Panc1 (cell line): ENCODE measurements at regions not wholly inside any gene's neighbourhood (a gene's known extent, or its start where the extent isn't known, plus 50 kb on each side); places are given as distances from the start of the nearest gene placed in this dataset.
"Not testable (repeated sequence)": the region's sequence is repeated elsewhere in the genome, so short reads cannot be mapped to it uniquely, and the experiment has no call there.

Source experiments
- ATAC-seq: fragments of 200-7000 bp; cut with Tn5 transposase; 2 replicates; pipeline ENCODE4 v1.9.1; 2020; ENCODE audit warnings: mild to moderate bottlenecking, moderate library complexity
- BruUV-seq: library from RNA; stranded (reverse); fragments of 400-500 nt; replicated peaks from 2 replicates; lab custom pipeline; 2021; lab: Mats Ljungman, UMichigan
- CTCF ChIA-PET: fragments of 300-600 bp; sonication (Branson Sonifier 250); formaldehyde crosslinking; loops from one replicate; lab custom pipeline; 2022; ENCODE audit warnings: antibody characterized with exemption; lab: Charles Lee
- POLR2A ChIA-PET: fragments of 300-600 bp; sonication (Branson Sonifier 250); formaldehyde crosslinking; loops from one replicate; lab custom pipeline; 2022; ENCODE audit warnings: antibody characterized with exemption; lab: Charles Lee
- DNase-seq: peaks from one replicate; pipeline ENCODE4 v3.0.0-alpha.2; 2010; ENCODE audit warnings: low read depth, low spot score
- H3K27ac ChIP-seq: 2 replicates; pipeline ENCODE4 v1.5.1; 2011; ENCODE audit warnings: mild to moderate bottlenecking, low read length, inconsistent platforms
- H3K27me3 ChIP-seq: fragments of 200-500 bp; sonication (Bioruptor generic); 2 replicates; pipeline ENCODE4 v1.6.0; 2014; ENCODE audit warnings: low read length, inconsistent platforms; ENCODE audit not compliant: control insufficient read depth, insufficient read depth
- H3K36me3 ChIP-seq: fragments of 200-500 bp; sonication (Bioruptor generic); 2 replicates; pipeline ENCODE4 v1.5.1; 2014; ENCODE audit warnings: inconsistent platforms, mild to moderate bottlenecking, low read length, moderate library complexity; ENCODE audit not compliant: control insufficient read depth, insufficient read depth
- H3K4me1 ChIP-seq: 2 replicates; pipeline ENCODE4 v1.5.1; 2011; ENCODE audit warnings: inconsistent platforms, mild to moderate bottlenecking, low read length, moderate library complexity; ENCODE audit not compliant: control insufficient read depth, insufficient read depth
- H3K4me3 ChIP-seq, 2 experiments: 2 replicates each; pipeline ENCODE4 v1.5.1; 2011 to 2012; ENCODE audit warnings: low read depth in 2 of 2, low read length in 2 of 2, mild to moderate bottlenecking in 2 of 2, inconsistent platforms in 1 of 2, moderate library complexity in 1 of 2
- H3K9me3 ChIP-seq: fragments of 200-500 bp; sonication (Bioruptor generic); 2 replicates; pipeline ENCODE4 v1.5.1; 2014; ENCODE audit warnings: low read depth, mild to moderate bottlenecking, inconsistent platforms, low read length, moderate library complexity; ENCODE audit not compliant: control insufficient read depth, insufficient read depth
- CTCF ChIP-seq: fragments of 450-650 bp; IDR thresholded peaks from 2 replicates; pipeline ENCODE4 v1.5.1; 2017; ENCODE audit warnings: mild to moderate bottlenecking
- POLR2AphosphoS5 ChIP-seq: IDR thresholded peaks from 2 replicates; pipeline ENCODE4 v1.6.1; 2012; ENCODE audit warnings: mild to moderate bottlenecking, low read depth, low read length, moderate library complexity
- REST ChIP-seq, 2 experiments: IDR thresholded peaks; 2 replicates each; pipeline ENCODE4 v1.6.1; 2011 to 2012; ENCODE audit warnings: low read depth in 2 of 2, control low read depth in 1 of 2, low read length in 1 of 2, mild to moderate bottlenecking in 1 of 2, moderate library complexity in 1 of 2; ENCODE audit not compliant: insufficient read depth in 1 of 2
- SIN3A ChIP-seq: IDR thresholded peaks from 2 replicates; pipeline ENCODE4 v1.6.1; 2012; ENCODE audit warnings: low read depth, mild to moderate bottlenecking, low read length, moderate library complexity, borderline replicate concordance; ENCODE audit not compliant: insufficient read depth
- TCF7L2 ChIP-seq: IDR thresholded peaks from 2 replicates; pipeline ENCODE4 v1.6.1; 2011; ENCODE audit warnings: mild to moderate bottlenecking, low read depth, low read length, inconsistent platforms
- in situ Hi-C: cut with HindIII; loops from 2 replicates; pipeline ENCODE4 v1.10.0; 2016; ENCODE audit warnings: low sequenced_read_pairs, low pct_unique_long_range_greater_than_20kb
- intact Hi-C: fragments of 100-400 bp; cut with micrococcal nuclease; formaldehyde crosslinking; loops from one replicate; pipeline ENCODE4 v1.10.0; 2022; ENCODE audit not compliant: unreplicated experiment

GRCh38 chr1:30159015-30159414, 564.4 kb downstream of the MATN1 start:
- Histone ChIP-seq H3K36me3 (no peaks in the 10 kb centered on the region), H3K4me3 (no peak overlapping the region), H3K27me3 (peaks cover 15% of the 10 kb centered on the region), H3K4me1 (no peaks in the 10 kb centered on the region), H3K27ac (no peak overlapping the region), H3K9me3 (no peaks in the 10 kb centered on the region)
- CTCF ChIA-PET: no interaction called here
- POLR2A ChIA-PET: no interaction called here
- in situ Hi-C loops: no loop called here
- DNase-seq (no peak), ATAC-seq (no peak)
- no peak for TF ChIP-seq CTCF
- BruUV-seq: no TSS peak
- intact Hi-C loops: no loop called here

- H3K4me3 ChIP-seq, in situ Hi-C loops, DNase-seq, intact Hi-C loops, POLR2A ChIA-PET, CTCF ChIA-PET, ATAC-seq, H3K27ac ChIP-seq, BruUV-seq, H3K36me3 ChIP-seq, H3K9me3 ChIP-seq, H3K4me1 ChIP-seq: not testable (repeated sequence)
- H3K27me3 ChIP-seq: peaks cover 11% of the 10 kb centered on the region
Observed at GRCh38 chr1:30155698-30156097, 567.7 kb downstream of the MATN1 start.

- in situ Hi-C loops, POLR2A ChIA-PET, H3K4me3 ChIP-seq, H3K4me1 ChIP-seq, H3K9me3 ChIP-seq, H3K27ac ChIP-seq, intact Hi-C loops, ATAC-seq, BruUV-seq, DNase-seq, CTCF ChIA-PET, H3K36me3 ChIP-seq: not testable (repeated sequence)
- H3K27me3 ChIP-seq: peaks cover 11% of the 10 kb centered on the region
Observed at GRCh38 chr1:30155253-30155652, 568.1 kb downstream of the MATN1 start.

GRCh38 chr1:30153743-30154449, 569.5 kb downstream of the MATN1 start:
- in situ Hi-C loops: no loop called here
- Histone ChIP-seq H3K4me1 (no peaks in the 10 kb centered on the region), H3K9me3 (no peaks in the 10 kb centered on the region), H3K4me3 (no peak overlapping the region), H3K27me3 (peaks cover 11% of the 10 kb centered on the region), H3K36me3 (no peaks in the 10 kb centered on the region), H3K27ac (no peak overlapping the region)
- intact Hi-C loops: no loop called here
- ChIA-PET POLR2A (no interaction called here), CTCF (no interaction called here)
- no peak for ATAC-seq
- TF ChIP-seq POLR2AphosphoS5 (no peak), SIN3A (no peak), CTCF (no peak), TCF7L2 (no peak), REST (IDR thresholded peaks at IDR 0.05; ENCODE audit: insufficient read depth in 1 of 2, low read depth in 2 of 2, low read length in 1 of 2) (no peak)
- no TSS peak for BruUV-seq
- no peak for DNase-seq
